Hepatocyte (in vitro differentiated cells): ENCODE measurements at regions not wholly inside any gene's neighbourhood (a gene's known extent, or its start where the extent isn't known, plus 50 kb on each side); places are given as distances from the start of the nearest gene placed in this dataset.

Experiments used
- DNase-seq: peaks from one replicate; pipeline ENCODE4 v3.0.0-alpha.2; 2016; ENCODE audit warnings: low spot score
- H2AFZ ChIP-seq: fragments of 200-600 bp; sonication (generic); 2 replicates; pipeline ENCODE4 v1.6.0; 2016; ENCODE audit warnings: antibody characterized with exemption, mild to moderate bottlenecking
- H3K27ac ChIP-seq: fragments of 200-600 bp; sonication (generic); 2 replicates; pipeline ENCODE4 v1.5.1; 2016; ENCODE audit warnings: mild to moderate bottlenecking
- H3K27me3 ChIP-seq: fragments of 200-600 bp; sonication (generic); 2 replicates; pipeline ENCODE4 v1.6.1; 2016
- H3K36me3 ChIP-seq: fragments of 200-600 bp; sonication (generic); replicated peaks from 2 replicates; pipeline ENCODE4 v1.5.1; 2016; ENCODE audit warnings: low read depth; ENCODE audit not compliant: insufficient read depth
- H3K4me1 ChIP-seq: fragments of 200-600 bp; sonication (generic); 2 replicates; pipeline ENCODE4 v1.5.1; 2016; ENCODE audit warnings: mild to moderate bottlenecking, moderate library complexity; ENCODE audit not compliant: insufficient read depth
- H3K4me2 ChIP-seq: fragments of 200-600 bp; sonication (generic); 2 replicates; pipeline ENCODE4 v1.6.0; 2016
- H3K4me3 ChIP-seq: fragments of 200-600 bp; sonication (generic); 2 replicates; pipeline ENCODE4 v1.5.1; 2016; ENCODE audit warnings: mild to moderate bottlenecking
- H3K79me2 ChIP-seq: fragments of 200-600 bp; sonication (generic); 2 replicates; pipeline ENCODE4 v1.6.0; 2017; ENCODE audit warnings: mild to moderate bottlenecking
- H3K9me2 ChIP-seq: fragments of 200-600 bp; sonication (generic); replicated peaks from 2 replicates; pipeline ENCODE4 v1.6.0; 2017; ENCODE audit warnings: mild to moderate bottlenecking; ENCODE audit not compliant: insufficient read depth
- H3K9me3 ChIP-seq: fragments of 200-600 bp; sonication (generic); 2 replicates; pipeline ENCODE4 v1.5.1; 2016; ENCODE audit warnings: low read depth, mild to moderate bottlenecking
- H4K20me1 ChIP-seq: fragments of 200-600 bp; sonication (generic); 2 replicates; pipeline ENCODE4 v1.6.0; 2016; ENCODE audit warnings: mild to moderate bottlenecking; ENCODE audit not compliant: insufficient read depth, poor library complexity, severe bottlenecking
- EZH2 ChIP-seq: fragments of 200-600 bp; sonication (generic); IDR thresholded peaks from 2 replicates; pipeline ENCODE4 v1.6.1; 2016; ENCODE audit warnings: antibody characterized with exemption, mild to moderate bottlenecking, borderline replicate concordance
- EZH2phosphoT487 ChIP-seq: fragments of 200-600 bp; sonication (generic); IDR thresholded peaks from one replicate; pipeline ENCODE4 v1.6.1; 2018; ENCODE audit warnings: antibody characterized with exemption, mild to moderate bottlenecking, low read depth, moderate library complexity; ENCODE audit not compliant: unreplicated experiment, severe bottlenecking
- WGBS: methylation state at CpG from one replicate; pipeline ENCODE4 v1.1.6; 2016; ENCODE audit warnings: low lambda C conversion rate; ENCODE audit errors: missing lambda C conversion rate; 5-methylcytosine and 5-hydroxymethylcytosine counted together
- TF ChIP-seq, protein P1 (sequence below): fragments of 200-600 bp; sonication (generic); IDR thresholded peaks from 2 replicates; pipeline ENCODE4 v1.5.1; 2016; ENCODE audit warnings: antibody characterized with exemption, mild to moderate bottlenecking; ENCODE audit not compliant: poor library complexity

DNA sequence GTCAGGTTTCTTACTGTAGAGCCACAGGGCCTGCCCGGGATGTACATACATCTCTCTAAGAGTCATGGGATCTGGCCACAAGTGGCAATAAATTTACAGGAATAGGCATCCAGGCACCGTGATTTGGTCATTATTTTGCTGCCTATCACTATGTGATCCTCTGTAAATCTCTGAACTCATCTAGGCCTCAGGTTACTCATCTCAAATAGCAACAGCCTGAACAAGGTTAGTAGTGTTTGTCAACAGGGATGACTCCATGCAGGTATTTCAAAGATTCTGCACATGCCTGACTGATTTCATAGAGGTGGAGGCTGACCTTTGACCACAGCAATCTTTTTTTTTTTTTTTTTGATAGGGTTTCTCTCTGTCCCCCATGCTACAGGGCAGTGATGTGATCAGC, 88.8 kb upstream of the TBL1XR1 start:
- TF ChIP-seq, protein P1, sequence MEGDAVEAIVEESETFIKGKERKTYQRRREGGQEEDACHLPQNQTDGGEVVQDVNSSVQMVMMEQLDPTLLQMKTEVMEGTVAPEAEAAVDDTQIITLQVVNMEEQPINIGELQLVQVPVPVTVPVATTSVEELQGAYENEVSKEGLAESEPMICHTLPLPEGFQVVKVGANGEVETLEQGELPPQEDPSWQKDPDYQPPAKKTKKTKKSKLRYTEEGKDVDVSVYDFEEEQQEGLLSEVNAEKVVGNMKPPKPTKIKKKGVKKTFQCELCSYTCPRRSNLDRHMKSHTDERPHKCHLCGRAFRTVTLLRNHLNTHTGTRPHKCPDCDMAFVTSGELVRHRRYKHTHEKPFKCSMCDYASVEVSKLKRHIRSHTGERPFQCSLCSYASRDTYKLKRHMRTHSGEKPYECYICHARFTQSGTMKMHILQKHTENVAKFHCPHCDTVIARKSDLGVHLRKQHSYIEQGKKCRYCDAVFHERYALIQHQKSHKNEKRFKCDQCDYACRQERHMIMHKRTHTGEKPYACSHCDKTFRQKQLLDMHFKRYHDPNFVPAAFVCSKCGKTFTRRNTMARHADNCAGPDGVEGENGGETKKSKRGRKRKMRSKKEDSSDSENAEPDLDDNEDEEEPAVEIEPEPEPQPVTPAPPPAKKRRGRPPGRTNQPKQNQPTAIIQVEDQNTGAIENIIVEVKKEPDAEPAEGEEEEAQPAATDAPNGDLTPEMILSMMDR: no peak
- no peak for TF ChIP-seq EZH2
- no peak for TF ChIP-seq EZH2phosphoT487
- H4K20me1 ChIP-seq: no peaks in the 10 kb centered on the region
- 42% methylated on average over 2 of the region's 2 CpGs for WGBS
- H3K9me2 ChIP-seq: no peaks in the 10 kb centered on the region
- peak; percentile 60 for DNase-seq
- H3K79me2 ChIP-seq: no peaks in the 10 kb centered on the region
- peaks cover 10% of the 10 kb centered on the region for H3K4me1 ChIP-seq
- no peaks in the 10 kb centered on the region for H3K36me3 ChIP-seq
- H3K27me3 ChIP-seq: no peaks in the 10 kb centered on the region
- no peak overlapping the region for H2AFZ ChIP-seq
- H3K9me3 ChIP-seq: no peaks in the 10 kb centered on the region
- H3K27ac ChIP-seq: peak overlapping the region; percentile 84
- no peak overlapping the region for H3K4me3 ChIP-seq
- no peak overlapping the region for H3K4me2 ChIP-seq

DNA sequence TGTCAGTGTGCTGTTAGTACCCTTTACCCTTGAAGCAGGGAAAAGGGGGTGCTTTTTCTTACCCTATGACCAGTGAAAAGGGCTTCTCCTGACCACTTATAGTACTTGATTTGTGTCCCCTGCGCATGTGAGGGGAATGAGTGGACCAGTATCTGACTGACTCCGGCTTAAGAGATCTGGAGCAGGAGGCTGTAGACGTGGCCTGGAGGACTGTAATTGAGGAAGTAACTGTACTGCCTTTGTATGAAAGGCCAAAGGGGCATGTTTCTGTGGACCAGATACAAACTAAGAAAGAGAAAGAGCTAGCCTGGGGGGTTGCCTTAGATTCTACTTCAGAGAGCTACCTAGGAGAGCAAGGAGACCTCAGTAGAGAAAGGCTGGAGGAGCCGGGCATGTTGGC, 89.9 kb upstream of the TBL1XR1 start:
- H3K27ac ChIP-seq: peak overlapping the region; percentile 74
- no peaks in the 10 kb centered on the region for H3K79me2 ChIP-seq
- no peaks in the 10 kb centered on the region for H3K36me3 ChIP-seq
- H3K9me3 ChIP-seq: no peaks in the 10 kb centered on the region
- no peaks in the 10 kb centered on the region for H3K27me3 ChIP-seq
- no peak overlapping the region for H3K4me3 ChIP-seq
- H3K4me1 ChIP-seq: peaks cover 10% of the 10 kb centered on the region
- 80% methylated on average over 4 of the region's 4 CpGs for WGBS
- no peak overlapping the region for H3K4me2 ChIP-seq
- TF ChIP-seq EZH2phosphoT487: no peak
- TF ChIP-seq, protein P1: no peak
- TF ChIP-seq EZH2: no peak
- H3K9me2 ChIP-seq: no peaks in the 10 kb centered on the region
- DNase-seq: no peak
- no peak overlapping the region for H2AFZ ChIP-seq
- no peaks in the 10 kb centered on the region for H4K20me1 ChIP-seq

DNA sequence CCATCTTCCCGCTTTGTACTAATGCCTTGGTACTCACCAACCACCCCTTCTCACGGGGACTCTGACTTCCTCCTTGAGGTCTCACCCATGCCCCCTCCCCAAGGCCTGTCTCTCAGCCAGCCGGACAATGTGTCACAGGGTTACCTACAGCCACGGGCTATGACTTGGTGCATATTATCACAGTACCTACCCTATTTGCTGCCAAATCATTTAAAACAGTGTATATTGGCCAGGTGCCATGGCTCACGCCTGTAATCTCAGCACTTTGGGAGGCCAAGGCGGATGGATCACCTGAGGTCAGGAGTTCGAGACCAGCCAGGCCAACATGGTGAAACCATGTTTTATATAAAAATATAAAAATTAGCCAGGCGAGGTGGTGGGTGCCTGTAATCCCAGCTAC, 93.4 kb upstream of the TBL1XR1 start:
- H3K27ac ChIP-seq: no peak overlapping the region
- no peak overlapping the region for H2AFZ ChIP-seq
- H3K9me3 ChIP-seq: no peaks in the 10 kb centered on the region
- no peak for DNase-seq
- H3K27me3 ChIP-seq: no peaks in the 10 kb centered on the region
- no peaks in the 10 kb centered on the region for H3K9me2 ChIP-seq
- TF ChIP-seq, protein P1: no peak
- TF ChIP-seq EZH2phosphoT487 (no peak), EZH2 (no peak)
- no peak overlapping the region for H3K4me2 ChIP-seq
- H3K4me3 ChIP-seq: no peak overlapping the region
- H4K20me1 ChIP-seq: no peaks in the 10 kb centered on the region
- no peaks in the 10 kb centered on the region for H3K36me3 ChIP-seq
- 91% methylated on average over 8 of the region's 8 CpGs for WGBS
- H3K4me1 ChIP-seq: peaks cover 5% of the 10 kb centered on the region
- no peaks in the 10 kb centered on the region for H3K79me2 ChIP-seq

DNA sequence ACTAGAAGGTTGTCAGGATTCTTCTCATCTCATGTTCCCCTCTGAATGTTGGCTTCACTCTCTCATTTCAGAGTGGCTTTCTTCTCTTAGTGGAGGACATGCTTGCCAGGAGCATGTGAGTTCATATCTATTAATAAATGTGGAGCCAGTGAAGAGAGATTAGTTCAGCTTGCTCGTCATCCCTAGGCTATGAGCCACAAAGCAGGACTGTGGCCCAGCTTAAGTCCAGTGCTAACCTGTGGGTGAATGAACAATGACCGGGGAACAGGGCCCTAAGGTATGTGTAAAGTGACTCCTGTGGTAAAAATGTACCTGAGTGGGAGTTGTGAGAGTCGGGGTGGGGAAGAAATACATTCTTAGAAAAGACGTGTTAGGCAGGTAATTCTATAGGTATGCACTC, 96.9 kb upstream of the TBL1XR1 start:
- WGBS: 75% methylated on average over 4 of the region's 4 CpGs
- Histone ChIP-seq H3K4me2 (no peak overlapping the region), H3K36me3 (no peaks in the 10 kb centered on the region), H3K79me2 (no peaks in the 10 kb centered on the region), H3K4me3 (no peak overlapping the region), H3K27me3 (no peaks in the 10 kb centered on the region), H3K9me2 (no peaks in the 10 kb centered on the region), H4K20me1 (no peaks in the 10 kb centered on the region), H3K9me3 (no peaks in the 10 kb centered on the region), H2AFZ (no peak overlapping the region), H3K4me1 (peaks cover 5% of the 10 kb centered on the region), H3K27ac (peak overlapping the region; percentile 91)
- DNase-seq: peak; percentile 29
- TF ChIP-seq EZH2: no peak
- TF ChIP-seq, protein P1: no peak
- TF ChIP-seq EZH2phosphoT487: no peak
